GM12878 (cell line): ENCODE measurements at regions not wholly inside any gene's neighbourhood (a gene's known extent, or its start where the extent isn't known, plus 50 kb on each side); places are given as distances from the start of the nearest gene placed in this dataset.

Source experiments
- ATAC-seq: fragments of 200-7000 bp; cut with Tn5 transposase; 3 replicates; pipeline ENCODE4 v1.9.1; 2020; ENCODE audit warnings: mild to moderate bottlenecking, moderate library complexity
- BruUV-seq: library from RNA; stranded (reverse); fragments of 400-500 nt; replicated peaks from 2 replicates; lab custom pipeline; 2021; lab: Mats Ljungman, UMichigan
- CTCF ChIA-PET: fragments of 300-600 bp; sonication (Branson Sonifier 250); formaldehyde crosslinking; extraction: SDS; loops from one replicate; lab custom pipeline; 2021; ENCODE audit warnings: inconsistent platforms; lab: Yijun Ruan, JAX
- POLR2A ChIA-PET: fragments of 350-600 bp; formaldehyde crosslinking; extraction: SDS; loops from one replicate; lab custom pipeline; 2021; ENCODE audit warnings: inconsistent platforms; lab: Charles Lee
- RAD21 ChIA-PET: fragments of 300-600 bp; sonication (Branson Sonifier 250); formaldehyde crosslinking; loops from one replicate; lab custom pipeline; 2023; ENCODE audit warnings: antibody characterized with exemption; ENCODE audit not compliant: unreplicated experiment; lab: Charles Lee
- SMC1A ChIA-PET: fragments of 300-600 bp; sonication (Branson Sonifier 250); formaldehyde crosslinking; loops from one replicate; lab custom pipeline; 2023; ENCODE audit not compliant: unreplicated experiment, uncharacterized antibody; lab: Charles Lee
- DNase-seq: peaks from one replicate; pipeline ENCODE4 v3.0.0-alpha.2; 2011; ENCODE audit warnings: low read depth, low spot score
- FAIRE-seq: peaks from 3 replicates; lab custom pipeline; 2011; peaks lifted over from hg19 to GRCh38; lab: Jason Lieb, UNC
- H2AFZ ChIP-seq: 2 replicates; pipeline ENCODE4 v1.6.0; 2011; ENCODE audit warnings: low read depth, low read length, control low read depth; ENCODE audit not compliant: control insufficient read depth
- H3K27ac ChIP-seq: 2 replicates; pipeline ENCODE4 v1.5.1; 2011; ENCODE audit warnings: control low read depth; ENCODE audit not compliant: control insufficient read depth, insufficient read depth
- H3K27me3 ChIP-seq, 2 experiments: replicated peaks in 1 of 2; 2 replicates each; pipeline versions ENCODE4 v1.6.0 to v1.6.1; 2011; ENCODE audit warnings: low read length in 1 of 2; ENCODE audit not compliant: control insufficient read depth in 2 of 2, insufficient read depth in 2 of 2
- H3K36me3 ChIP-seq, 2 experiments: 2 replicates each; pipeline ENCODE4 v1.5.1; 2011; ENCODE audit warnings: low read length in 1 of 2; ENCODE audit not compliant: control insufficient read depth in 2 of 2, insufficient read depth in 2 of 2
- H3K4me1 ChIP-seq: 2 replicates; pipeline ENCODE4 v1.6.1; 2011; ENCODE audit warnings: mild to moderate bottlenecking, low read length, moderate library complexity, mixed read lengths; ENCODE audit not compliant: control insufficient read depth, insufficient read depth
- H3K4me2 ChIP-seq: 2 replicates; pipeline ENCODE4 v1.6.0; 2011; ENCODE audit warnings: control low read depth; ENCODE audit not compliant: control insufficient read depth, insufficient read depth
- H3K4me3 ChIP-seq: fragments of 200-600 bp; sonication (generic); 2 replicates; pipeline ENCODE4 v1.5.1; 2016
- H3K79me2 ChIP-seq: 2 replicates; pipeline ENCODE4 v1.6.0; 2011; ENCODE audit warnings: low read length; ENCODE audit not compliant: control insufficient read depth, insufficient read depth
- H3K9ac ChIP-seq: 2 replicates; pipeline ENCODE4 v1.8.0; 2011; ENCODE audit warnings: low read length, control low read depth, mixed read lengths; ENCODE audit not compliant: control insufficient read depth, insufficient read depth
- H3K9me3 ChIP-seq: replicated peaks from 3 replicates; pipeline ENCODE4 v1.5.1; 2011; ENCODE audit warnings: mild to moderate bottlenecking, low read length; ENCODE audit not compliant: control insufficient read depth, insufficient read depth
- H4K20me1 ChIP-seq: 2 replicates; pipeline ENCODE4 v1.6.0; 2011; ENCODE audit not compliant: control insufficient read depth, insufficient read depth
- CBX5 ChIP-seq: sonication (generic); IDR thresholded peaks from 2 replicates; pipeline ENCODE4 v1.6.1; 2016; ENCODE audit warnings: low read depth, moderate library complexity, mild to moderate bottlenecking, inconsistent platforms
- FOS ChIP-seq: IDR thresholded peaks from 3 replicates; pipeline ENCODE4 v1.6.1; 2011; ENCODE audit warnings: borderline replicate concordance; ENCODE audit not compliant: insufficient read length; ENCODE audit errors: extremely low read depth
- JUND ChIP-seq: IDR thresholded peaks from 2 replicates; pipeline ENCODE4 v1.6.1; 2012; ENCODE audit warnings: low read depth, mild to moderate bottlenecking, low read length, improper control_type of control experiment, moderate library complexity
- MXI1 ChIP-seq: fragments of 150-350 bp; IDR thresholded peaks from 2 replicates; pipeline ENCODE4 v1.6.1; 2011; ENCODE audit warnings: low read depth, mild to moderate bottlenecking, inconsistent platforms, low read length, improper control_type of control experiment
- NKRF ChIP-seq: fragments of 450-650 bp; conservative IDR thresholded peaks from 2 replicates; pipeline ENCODE4 v1.6.1; 2017; ENCODE audit warnings: mild to moderate bottlenecking, moderate library complexity
- RB1 ChIP-seq: fragments of 450-650 bp; formaldehyde crosslinking; IDR thresholded peaks from 2 replicates; pipeline ENCODE4 v1.6.1; 2017; ENCODE audit warnings: mild to moderate bottlenecking, borderline replicate concordance
- SMAD1 ChIP-seq: fragments of 450-650 bp; IDR thresholded peaks from 2 replicates; pipeline ENCODE4 v1.6.1; 2018; ENCODE audit warnings: mild to moderate bottlenecking, low read depth; ENCODE audit not compliant: partially characterized antibody
- TBL1XR1 ChIP-seq: IDR thresholded peaks from 2 replicates; pipeline ENCODE4 v1.6.1; 2012; ENCODE audit warnings: low read depth, low read length, improper control_type of control experiment
- USF1 ChIP-seq: IDR thresholded peaks from 2 replicates; pipeline ENCODE4 v1.6.1; 2011; ENCODE audit warnings: borderline replicate concordance, low read depth, mild to moderate bottlenecking, moderate library complexity, mixed read lengths, low read length; ENCODE audit not compliant: insufficient read depth; ENCODE audit errors: extremely low read length
- ZNF687 ChIP-seq: fragments of 450-650 bp; IDR thresholded peaks from 2 replicates; pipeline ENCODE4 v1.6.1; 2017; ENCODE audit warnings: mild to moderate bottlenecking, moderate library complexity
- WGBS: methylation state at CpG from one replicate; pipeline ENCODE4 v1.1.6; 2016; ENCODE audit warnings: low lambda C conversion rate; ENCODE audit not compliant: insufficient replicate concordance, insufficient coverage; ENCODE audit errors: missing lambda C conversion rate; 5-methylcytosine and 5-hydroxymethylcytosine counted together
- in situ Hi-C: fragments of 300-500 bp; cut with MboI; formaldehyde crosslinking; loops from 9 replicates; pipeline ENCODE4 v1.14.3; 2018; ENCODE audit warnings: mixed read lengths
- intact Hi-C: fragments of 100-400 bp; cut with micrococcal nuclease; formaldehyde crosslinking; loops from one replicate; pipeline ENCODE4 v1.14.2; 2022; ENCODE audit not compliant: unreplicated experiment

GRCh38 chr14:51392416-51392815, 152.4 kb downstream of the TMX1 start (continued):
- no peak for TF ChIP-seq USF1

- SMC1A ChIA-PET, result no interaction called here
- POLR2A ChIA-PET, result no interaction called here
- no peak overlapping the region for H3K27ac ChIP-seq
- FAIRE-seq (no peak), ATAC-seq (no peak), DNase-seq (no peak)
- RAD21 ChIA-PET, result no interaction called here
- no peak overlapping the region for H3K9ac ChIP-seq
- no peak overlapping the region for H3K4me2 ChIP-seq
- no TSS peak for BruUV-seq
- intact Hi-C loops (no loop called here), in situ Hi-C loops (no loop called here)
- no peaks in the 10 kb centered on the region for H4K20me1 ChIP-seq
- CTCF ChIA-PET, result no interaction called here
- H3K4me1 ChIP-seq, result no peaks in the 10 kb centered on the region
- 15% methylated on average over 4 of the region's 4 CpGs for WGBS
- no peak for TF ChIP-seq NKRF
- no peak for TF ChIP-seq ZNF687
- TF ChIP-seq TBL1XR1, result no peak
- TF ChIP-seq CBX5, result no peak
- TF ChIP-seq RB1, result no peak
- no peak for TF ChIP-seq FOS
- TF ChIP-seq MXI1, result no peak
- no peak for TF ChIP-seq SMAD1
- TF ChIP-seq JUND, result no peak
- H2AFZ ChIP-seq, result no peak overlapping the region
- H3K4me3 ChIP-seq, result no peak overlapping the region
- H3K36me3 ChIP-seq, result no peaks in the 10 kb centered on the region
- H3K27me3 ChIP-seq, result no peaks in the 10 kb centered on the region; a peak in 1 of 4 replicates
- H3K9me3 ChIP-seq, result no peaks in the 10 kb centered on the region
- no peaks in the 10 kb centered on the region for H3K79me2 ChIP-seq
These were observed 154.3 kb downstream of the TMX1 start for GRCh38 chr14:51394384-51394783.
